Endodermal cell (in vitro differentiated cells): ENCODE measurements at regions not wholly inside any gene's neighbourhood (a gene's known extent, or its start where the extent isn't known, plus 50 kb on each side); places are given as distances from the start of the nearest gene placed in this dataset.

Source experiments
- DNase-seq: peaks from one replicate; pipeline ENCODE4 v3.0.0-alpha.2; 2017
- H3K27ac ChIP-seq: 2 replicates; pipeline ENCODE4 v1.5.1; 2013; ENCODE audit warnings: mild to moderate bottlenecking, low read depth, low read length, moderate library complexity
- H3K27me3 ChIP-seq: 2 replicates; pipeline ENCODE4 v1.6.1; 2013; ENCODE audit warnings: mild to moderate bottlenecking, low read length, moderate library complexity; ENCODE audit not compliant: insufficient read depth, control insufficient read depth, poor library complexity, severe bottlenecking
- H3K36me3 ChIP-seq: 2 replicates; pipeline ENCODE4 v1.7.0; 2013; ENCODE audit warnings: mild to moderate bottlenecking, low read length, moderate library complexity; ENCODE audit not compliant: control insufficient read depth, insufficient read depth
- H3K4me1 ChIP-seq: one replicate; pipeline ENCODE4 v1.7.0; 2013; ENCODE audit warnings: low read length; ENCODE audit not compliant: control insufficient read depth, insufficient read depth
- H3K4me3 ChIP-seq: 2 replicates; pipeline ENCODE4 v1.5.1; 2013; ENCODE audit warnings: mild to moderate bottlenecking, low read length, moderate library complexity
- H3K9ac ChIP-seq: 2 replicates; pipeline ENCODE4 v1.6.1; 2013; ENCODE audit warnings: mild to moderate bottlenecking, low read length, moderate library complexity; ENCODE audit not compliant: poor library complexity, severe bottlenecking; ENCODE audit errors: extremely low read depth
- H3K9me3 ChIP-seq: 2 replicates; pipeline ENCODE4 v1.6.1; 2013; ENCODE audit warnings: mild to moderate bottlenecking, low read length, moderate library complexity; ENCODE audit not compliant: control insufficient read depth
- H3K27ac Mint-ChIP-seq: 2 replicates; pipeline ENCODE4 v1.8.0; 2020; ENCODE audit warnings: mixed read lengths
- H3K27me3 Mint-ChIP-seq: 2 replicates; pipeline ENCODE4 v1.8.0; 2021; ENCODE audit warnings: mild to moderate bottlenecking, mixed read lengths; ENCODE audit not compliant: insufficient read depth
- H3K36me3 Mint-ChIP-seq: 2 replicates; pipeline ENCODE4 v1.8.0; 2020; ENCODE audit warnings: low read depth, mixed read lengths
- H3K4me1 Mint-ChIP-seq: 2 replicates; pipeline ENCODE4 v1.8.0; 2020; ENCODE audit warnings: mixed read lengths
- H3K4me3 Mint-ChIP-seq: 2 replicates; pipeline ENCODE4 v1.8.0; 2020; ENCODE audit warnings: mild to moderate bottlenecking, moderate library complexity, mixed read lengths
- H3K9me3 Mint-ChIP-seq: 2 replicates; pipeline ENCODE4 v1.8.0; 2020; ENCODE audit warnings: mild to moderate bottlenecking, mixed read lengths
- CTCF ChIP-seq: fragments of 200-600 bp; sonication (generic); conservative IDR thresholded peaks from 2 replicates; pipeline ENCODE4 v1.5.0; 2021; ENCODE audit warnings: antibody characterized with exemption, mild to moderate bottlenecking
- WGBS, 2 experiments: methylation state at CpG; one replicate each; pipeline versions ENCODE4 v1.1.5 to v1.1.7; 2013; ENCODE audit warnings: missing lambda C conversion rate in 2 of 2, mixed read lengths in 1 of 2; ENCODE audit not compliant: insufficient coverage in 1 of 2, insufficient read length in 1 of 2; 5-methylcytosine and 5-hydroxymethylcytosine counted together

- no peaks in the 10 kb centered on the region for H3K4me1 ChIP-seq
- H3K9me3 ChIP-seq, result no peaks in the 10 kb centered on the region
- no peaks in the 10 kb centered on the region for H3K27me3 ChIP-seq
- Mint-ChIP-seq H3K4me3 (no peak overlapping the region), H3K9me3 (no peaks in the 10 kb centered on the region), H3K27ac (no peak overlapping the region), H3K36me3 (no peaks in the 10 kb centered on the region), H3K4me1 (peaks cover 3% of the 10 kb centered on the region), H3K27me3 (no peaks in the 10 kb centered on the region)
- DNase-seq, result no peak
- no peak for TF ChIP-seq CTCF
- H3K4me3 ChIP-seq, result no peak overlapping the region
- no peaks in the 10 kb centered on the region for H3K36me3 ChIP-seq
- no peak overlapping the region for H3K27ac ChIP-seq
- H3K9ac ChIP-seq, result no peak overlapping the region
Observed at GRCh38 chr10:55495555-55495954, 694.5 kb upstream of the PCDH15 start.

GRCh38 chr10:55491712-55492111 lies 690.7 kb upstream of the PCDH15 start:
- Histone ChIP-seq H3K27ac (no peak overlapping the region), H3K36me3 (no peaks in the 10 kb centered on the region), H3K9ac (no peak overlapping the region), H3K4me1 (no peaks in the 10 kb centered on the region), H3K27me3 (no peaks in the 10 kb centered on the region), H3K9me3 (no peaks in the 10 kb centered on the region), H3K4me3 (no peak overlapping the region)
- Mint-ChIP-seq H3K36me3 (no peaks in the 10 kb centered on the region), H3K27me3 (no peaks in the 10 kb centered on the region), H3K27ac (no peak overlapping the region), H3K4me3 (no peak overlapping the region), H3K9me3 (no peaks in the 10 kb centered on the region), H3K4me1 (peaks cover 3% of the 10 kb centered on the region)
- DNase-seq, result no peak
- WGBS, 2 experiments, result 76% methylated on average over 1 of the region's 1 CpG; no CpG with 5 or more reads in 1 of the 2 experiments
- no peak for TF ChIP-seq CTCF

- no peak overlapping the region for H3K4me3 Mint-ChIP-seq
Observed at GRCh38 chr10:55485827-55486226, 684.8 kb upstream of the PCDH15 start.

More at GRCh38 chr10:55485827-55486226, 684.8 kb upstream of the PCDH15 start:
- 85 to 94% methylated on average over 2 to 4 of the region's 4 CpGs for WGBS, 2 experiments
- H3K27me3 Mint-ChIP-seq, result no peaks in the 10 kb centered on the region
- no peak overlapping the region for H3K27ac Mint-ChIP-seq
- peaks cover 10% of the 10 kb centered on the region for H3K9me3 Mint-ChIP-seq
- Histone ChIP-seq H3K27me3 (no peaks in the 10 kb centered on the region), H3K27ac (no peak overlapping the region), H3K9me3 (peaks cover under 1% of the 10 kb centered on the region), H3K4me1 (no peaks in the 10 kb centered on the region), H3K36me3 (no peaks in the 10 kb centered on the region), H3K9ac (no peak overlapping the region), H3K4me3 (no peak overlapping the region)
- no peaks in the 10 kb centered on the region for H3K36me3 Mint-ChIP-seq
- TF ChIP-seq CTCF, result no peak
- no peak for DNase-seq
- H3K4me1 Mint-ChIP-seq, result no peaks in the 10 kb centered on the region
